Activated naive CD4-positive, alpha-beta T cell treated with anti-CD3 and anti-CD28 coated beads, Interleukin-2, amount 50 U/mL, for 16 hours (primary cell): ENCODE measurements at regions not wholly inside any gene's neighbourhood (a gene's known extent, or its start where the extent isn't known, plus 50 kb on each side); places are given as distances from the start of the nearest gene placed in this dataset.
"Not testable (repeated sequence)": the region's sequence is repeated elsewhere in the genome, so short reads cannot be mapped to it uniquely, and the experiment has no call there.

Experiments
- DNase-seq: peaks from one replicate; pipeline ENCODE4 v3.0.0-alpha.2; 2020

DNA sequence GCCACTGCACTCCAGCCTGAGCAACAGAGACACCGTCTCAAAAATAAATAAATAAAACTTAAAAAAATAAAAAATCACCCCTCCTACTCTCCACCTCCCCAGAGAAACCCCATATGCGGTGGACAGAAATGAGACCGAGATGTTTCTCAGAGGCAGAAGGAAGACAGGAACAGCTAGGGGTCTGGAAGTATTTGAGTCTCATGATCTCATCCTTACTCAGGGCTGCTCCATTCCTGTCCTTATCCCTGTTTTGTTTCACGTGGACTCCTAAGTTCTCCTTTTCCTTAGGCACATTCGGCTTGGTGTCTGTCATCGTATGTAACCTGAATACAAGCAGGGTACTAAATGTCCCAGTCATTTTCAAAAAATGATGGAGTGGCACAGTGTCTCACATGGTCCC is 76.1 kb downstream of the C9orf50 start:
- DNase-seq = no peak

DNA sequence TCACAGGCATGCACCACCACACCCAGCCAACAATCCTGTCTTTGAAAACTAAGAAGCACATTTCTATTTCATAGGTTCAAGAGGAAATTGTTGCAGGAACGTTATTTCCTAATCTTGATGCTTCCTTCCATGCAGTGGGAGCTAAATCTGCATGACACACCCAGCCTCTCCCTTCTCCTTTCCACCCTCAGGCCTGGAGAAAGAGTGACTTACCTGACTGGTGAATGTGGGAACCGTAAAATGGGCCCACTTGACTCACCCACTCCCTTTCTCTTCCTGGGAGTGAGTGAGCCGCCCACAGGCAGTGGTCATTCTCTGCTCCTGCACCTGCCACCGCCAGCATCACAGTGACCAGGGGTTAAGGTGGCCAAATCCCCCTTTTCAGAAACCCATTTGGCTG is 78.2 kb downstream of the C9orf50 start:
- no peak for DNase-seq

DNA sequence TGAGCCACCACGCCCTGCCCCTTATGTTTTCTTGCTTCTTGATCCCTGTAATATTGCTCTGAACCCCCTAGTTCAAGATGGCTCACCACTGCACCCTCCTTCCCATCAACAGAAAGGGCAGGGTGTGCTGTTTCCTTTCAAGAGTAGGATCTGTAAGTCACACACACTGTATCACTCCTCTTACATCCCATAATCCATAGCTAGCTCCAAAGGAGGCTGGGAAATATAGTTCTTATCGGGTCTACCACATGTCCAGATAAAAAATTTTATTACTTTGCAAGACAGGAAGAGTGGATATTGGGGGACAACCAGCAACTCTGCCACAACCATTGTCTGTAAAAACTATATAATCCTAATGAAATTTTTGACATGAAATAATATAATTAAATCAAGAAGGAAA is 79.6 kb downstream of the C9orf50 start:
- no peak for DNase-seq

DNA sequence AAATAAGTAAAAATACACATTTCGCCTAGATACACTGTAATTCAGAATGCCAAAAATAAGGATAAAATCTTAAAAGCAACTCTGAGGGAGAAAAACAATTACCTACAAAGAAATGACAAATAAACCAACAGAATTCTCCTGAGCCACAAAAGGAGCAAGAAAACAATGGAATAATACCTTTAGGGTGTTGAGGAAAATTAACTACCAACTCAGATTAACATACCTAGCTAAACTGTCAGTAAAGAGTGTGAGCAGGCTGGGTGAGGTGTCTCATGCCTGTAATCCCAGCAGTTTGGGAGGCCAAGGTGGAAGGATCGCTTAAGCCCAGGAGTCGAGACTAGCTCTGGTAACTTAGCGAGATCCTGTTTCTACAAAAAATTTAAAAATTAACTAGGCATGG is 81.5 kb downstream of the C9orf50 start:
- DNase-seq = no peak

DNA sequence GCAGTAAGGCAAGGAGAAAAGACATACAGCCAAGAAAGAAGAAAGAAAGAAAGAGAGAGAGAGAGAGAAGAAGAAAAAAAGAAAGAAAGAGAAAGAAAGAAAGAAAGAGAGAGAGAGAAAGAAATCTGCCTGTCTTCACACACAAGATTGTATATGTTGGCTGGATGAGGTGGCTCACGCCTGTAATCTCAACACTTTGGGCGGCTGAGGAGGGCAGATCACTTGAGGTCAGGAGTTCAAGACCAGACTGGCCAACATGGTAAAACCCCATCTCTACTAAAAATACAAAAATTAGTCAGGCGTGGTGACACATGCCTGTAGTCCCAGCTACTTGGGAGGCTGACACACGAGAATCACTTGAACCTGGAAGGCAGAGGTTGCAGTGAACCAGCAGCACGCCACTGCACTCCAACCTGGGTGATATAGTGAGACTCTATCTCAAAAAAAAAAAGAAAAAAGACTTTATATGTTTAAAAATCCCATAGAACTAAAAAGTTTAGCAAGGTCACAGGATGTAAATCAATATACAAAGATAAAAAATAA is 89.0 kb downstream of the C9orf50 start:
- DNase-seq = not testable (repeated sequence)

DNA sequence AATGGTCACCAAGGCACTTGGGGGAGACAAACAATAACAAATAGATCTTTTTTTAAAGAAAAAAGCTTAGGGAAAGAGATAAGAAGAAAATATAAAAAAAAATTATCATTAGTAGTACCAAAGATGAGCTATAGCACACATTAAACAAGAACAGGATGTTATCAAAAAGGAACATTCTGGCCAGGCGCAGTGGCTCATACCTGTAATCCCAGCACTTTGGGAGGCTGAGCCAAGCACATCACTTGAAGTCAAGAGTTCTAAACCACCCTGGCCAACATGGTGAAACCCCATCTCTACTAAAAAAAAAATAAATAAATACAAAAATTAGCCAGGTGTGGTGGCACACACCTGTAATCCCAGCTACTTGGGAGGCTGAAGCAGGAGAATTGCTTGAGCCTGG is 92.9 kb downstream of the C9orf50 start:
- DNase-seq = not testable (repeated sequence)

DNA sequence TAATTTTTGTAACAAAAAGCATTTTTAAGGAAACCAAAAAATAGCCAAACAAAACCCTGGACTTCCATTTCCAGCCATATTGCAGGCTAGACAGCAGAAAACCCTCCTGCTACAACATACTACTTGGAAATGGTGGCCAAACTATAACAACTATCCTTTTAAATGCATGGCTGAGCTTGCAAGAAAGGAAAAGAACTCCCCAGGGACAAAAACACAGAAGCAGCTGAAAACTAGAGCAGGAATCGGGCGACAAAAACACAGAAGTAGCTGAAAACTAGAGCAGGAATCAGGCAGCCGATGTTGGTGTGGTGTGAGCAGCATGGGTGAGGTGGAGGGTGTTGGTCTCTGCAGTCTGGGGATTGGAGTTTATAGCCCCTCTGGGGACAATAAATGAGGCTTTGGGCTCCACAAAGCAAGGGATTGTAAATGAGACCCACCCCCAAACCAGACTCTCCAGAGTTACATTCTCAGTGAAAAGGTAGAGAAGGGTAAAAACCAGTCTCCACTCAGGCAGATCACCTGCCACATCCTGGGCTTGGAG is 95.2 kb downstream of the C9orf50 start:
- no peak for DNase-seq

DNA sequence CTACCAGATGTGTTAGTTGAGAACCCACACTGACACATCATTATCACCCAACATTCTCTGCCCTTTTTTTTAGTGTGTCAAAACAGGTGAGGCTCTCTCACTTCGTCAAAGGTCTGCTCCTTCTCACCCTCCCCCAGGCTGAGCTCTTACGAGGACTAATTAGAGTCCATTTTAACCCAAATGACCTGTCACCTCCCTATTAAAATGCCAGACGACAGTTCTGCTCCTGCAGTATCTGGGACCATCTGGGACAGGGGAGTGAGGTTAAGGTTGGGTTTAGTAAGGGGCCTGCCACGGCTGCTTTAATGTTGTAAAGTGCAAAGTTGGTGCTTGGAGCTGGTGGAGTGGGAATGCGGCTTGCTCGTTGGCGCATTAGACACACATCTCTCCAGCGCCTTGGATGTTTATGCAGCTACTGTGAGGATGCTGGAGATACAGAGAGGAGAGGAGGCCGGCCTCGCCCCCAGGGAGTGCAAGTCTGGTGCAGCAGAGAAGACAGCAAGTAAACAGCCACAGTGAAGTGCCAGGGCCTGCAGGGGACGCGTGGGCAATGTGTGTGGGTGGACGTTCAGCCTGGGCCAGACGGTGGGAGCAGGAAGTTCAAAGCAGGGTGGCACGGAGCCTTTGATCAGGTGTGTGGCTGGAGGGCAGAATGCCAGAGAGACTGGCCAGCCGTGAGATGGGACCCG is 96.2 kb downstream of the C9orf50 start:
- no peak for DNase-seq

DNA sequence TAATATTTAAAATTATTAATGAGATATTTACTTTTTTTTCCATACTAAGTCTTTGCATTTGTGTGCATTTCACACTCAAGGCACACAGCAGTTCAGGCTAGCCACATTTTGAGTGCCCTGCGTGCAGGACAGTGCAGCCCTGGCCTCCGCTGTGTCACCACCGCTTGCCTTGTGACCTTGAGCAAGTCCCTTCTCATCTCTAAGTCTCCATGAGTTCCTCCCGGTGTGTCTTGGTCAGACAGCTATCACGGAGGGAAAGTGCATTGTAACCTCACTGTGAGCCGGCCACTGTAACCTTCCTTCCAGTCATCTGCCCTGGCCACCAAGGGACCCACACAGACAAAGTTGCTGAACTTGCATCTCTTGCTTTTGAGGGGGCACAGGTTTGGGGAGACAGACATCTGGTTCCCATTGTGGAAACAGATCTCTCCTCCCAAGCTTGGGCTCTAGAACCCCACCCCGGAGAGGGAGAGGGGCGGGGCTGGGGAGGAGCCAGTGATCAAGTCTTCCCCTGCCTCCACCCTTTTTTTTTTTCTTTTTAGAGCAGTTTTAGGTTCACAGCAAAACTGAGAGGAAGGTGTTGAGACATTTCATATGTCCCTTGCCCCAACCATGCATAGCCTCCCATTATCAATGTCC is 96.8 kb downstream of the C9orf50 start:
- DNase-seq = no peak

DNA sequence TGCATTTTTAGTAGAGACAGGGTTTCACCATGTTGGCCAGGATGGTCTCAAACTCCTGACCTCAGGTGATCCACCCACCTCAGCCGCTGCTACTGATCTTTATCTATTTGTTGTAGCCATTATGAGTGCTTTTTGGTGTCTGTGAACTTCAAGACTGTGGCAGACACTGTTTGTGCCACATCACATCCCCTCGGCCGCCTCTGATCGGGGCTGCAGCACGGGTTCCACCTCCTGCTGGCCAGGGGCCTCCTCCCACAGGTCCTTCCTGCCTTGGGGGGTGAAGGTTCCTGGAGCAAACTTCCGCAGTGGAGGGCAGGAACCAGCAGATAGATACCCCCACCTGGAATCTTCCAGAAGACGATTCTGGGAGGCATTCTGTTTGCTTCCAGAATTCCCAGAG is 98.5 kb downstream of the C9orf50 start:
- DNase-seq = no peak

DNA sequence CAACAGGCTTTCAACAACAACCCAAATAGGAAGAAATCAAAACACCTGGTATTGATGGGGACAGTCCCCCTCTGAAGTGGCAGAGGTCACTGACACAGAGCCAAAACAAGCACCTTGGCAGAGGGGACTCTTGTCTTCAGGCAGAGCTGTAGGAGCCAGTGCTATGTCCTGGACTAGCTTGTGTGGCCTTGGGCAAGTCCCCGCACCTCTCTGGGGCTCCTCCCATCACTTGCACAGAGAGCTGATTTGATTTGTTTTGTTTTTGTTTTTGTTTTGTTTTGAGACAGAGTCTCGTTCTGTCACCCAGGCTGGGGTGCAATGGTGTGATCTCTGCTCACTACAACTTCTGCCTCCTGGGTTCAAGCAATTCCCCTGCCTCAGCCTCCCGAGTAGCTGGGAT is 100.8 kb downstream of the C9orf50 start:
- DNase-seq = no peak

DNA sequence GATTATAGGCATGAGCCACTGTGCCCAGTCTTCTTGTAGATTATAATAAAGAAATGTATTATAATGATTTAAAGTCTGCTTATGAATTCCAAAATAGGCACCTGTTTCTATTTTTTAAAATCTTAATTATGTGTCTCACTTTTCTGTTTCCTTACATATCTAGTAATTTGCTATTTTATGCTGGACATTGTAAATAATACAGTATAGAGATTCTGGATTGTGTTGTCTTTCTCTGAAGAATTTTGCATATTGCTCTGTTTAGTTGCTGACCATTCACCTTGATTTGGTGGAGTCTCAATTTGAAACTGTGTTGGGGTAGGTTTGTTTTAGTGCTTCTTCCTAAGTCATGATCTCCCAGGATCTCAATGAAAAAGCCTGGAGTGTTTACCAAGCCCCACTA is 102.8 kb downstream of the C9orf50 start:
- DNase-seq = no peak

DNA sequence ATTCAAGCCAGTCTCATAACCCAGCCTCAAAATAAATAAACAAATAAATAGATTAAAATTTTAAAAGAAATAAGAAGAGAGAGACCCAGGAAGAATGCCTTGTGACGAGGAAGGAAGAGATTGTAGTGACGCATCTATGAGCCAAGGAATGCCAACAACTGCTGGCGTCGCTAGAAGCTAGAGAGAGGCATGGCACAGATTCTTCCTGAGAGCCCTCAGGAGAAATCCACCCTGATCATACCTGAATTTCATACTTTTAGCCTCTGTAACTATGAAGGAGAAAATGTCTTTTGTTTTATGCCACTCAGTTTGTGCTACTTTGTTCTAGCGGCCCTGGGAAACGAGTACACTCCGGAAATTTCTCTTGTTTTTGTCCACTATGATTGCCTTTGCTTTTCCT is 103.9 kb downstream of the C9orf50 start:
- no peak for DNase-seq

DNA sequence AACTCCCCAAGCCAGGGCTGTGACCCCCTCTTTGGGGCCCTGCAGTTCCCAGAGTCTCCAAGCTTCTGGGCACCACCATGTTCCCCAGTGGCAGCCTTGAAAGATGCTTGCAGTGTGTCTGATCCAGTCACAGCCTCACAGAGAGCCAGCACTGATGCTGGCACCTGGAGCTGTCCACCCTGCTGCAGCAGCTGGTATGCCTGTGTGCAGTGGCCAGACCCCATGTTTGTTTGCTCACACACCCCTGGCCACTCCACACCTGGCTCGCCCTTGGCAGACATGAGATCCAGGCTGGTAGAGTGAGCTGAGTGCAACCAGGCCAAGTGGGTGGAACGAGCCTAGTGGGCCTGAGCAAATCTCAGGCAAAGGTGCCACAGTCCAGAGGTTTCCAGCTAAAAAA is 106.0 kb downstream of the C9orf50 start:
- DNase-seq = no peak

DNA sequence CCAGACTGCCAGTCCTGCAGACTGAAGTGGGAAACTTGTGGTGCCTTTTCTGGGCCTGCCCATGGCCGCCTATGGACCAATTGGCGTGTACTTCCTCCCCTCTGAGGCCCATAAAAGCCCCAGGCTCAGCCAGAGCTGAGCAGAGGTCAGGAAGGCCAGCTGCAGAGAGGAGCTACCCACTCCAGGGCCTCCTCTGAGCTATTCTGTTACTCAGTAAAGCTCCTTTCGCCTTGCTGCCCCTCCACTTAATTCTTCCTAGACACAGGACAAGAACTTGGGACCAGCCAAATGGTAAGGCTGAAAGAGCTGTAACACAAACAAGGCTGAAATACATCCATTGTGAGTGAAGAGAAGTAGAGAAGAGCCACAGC is 106.4 kb downstream of the C9orf50 start:
- DNase-seq = no peak

DNA sequence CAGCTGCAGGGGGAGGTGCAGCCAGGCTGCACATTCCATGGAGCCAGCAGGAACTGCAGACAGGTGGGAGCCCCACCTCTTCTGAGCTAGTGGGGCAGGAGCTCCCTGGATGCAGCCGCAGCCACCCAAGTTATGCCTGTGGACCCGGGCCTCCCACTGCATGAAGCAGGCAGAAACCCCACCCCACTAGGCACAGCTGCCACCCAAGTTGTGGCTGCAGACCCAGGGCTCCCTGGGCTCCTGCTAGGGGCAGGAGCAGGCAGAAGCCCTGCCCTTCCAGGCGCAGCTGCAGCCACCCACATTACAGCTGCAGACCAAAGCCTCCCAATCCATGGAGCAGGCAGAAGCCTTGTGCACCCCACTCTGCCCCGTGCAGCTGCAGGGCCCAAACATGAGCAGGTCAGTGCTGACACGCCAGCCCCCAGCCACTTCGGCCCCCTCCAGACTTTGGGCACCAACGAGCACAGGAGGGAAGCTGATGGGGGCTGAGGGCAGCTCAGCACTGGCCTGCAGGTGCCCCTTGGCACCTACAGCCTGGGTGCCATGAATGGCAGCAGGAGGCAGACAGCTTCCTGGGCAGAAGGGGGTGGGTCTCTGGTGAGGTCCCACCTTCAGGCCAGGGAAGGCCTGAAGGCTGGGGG is 106.9 kb downstream of the C9orf50 start:
- DNase-seq = no peak

DNA sequence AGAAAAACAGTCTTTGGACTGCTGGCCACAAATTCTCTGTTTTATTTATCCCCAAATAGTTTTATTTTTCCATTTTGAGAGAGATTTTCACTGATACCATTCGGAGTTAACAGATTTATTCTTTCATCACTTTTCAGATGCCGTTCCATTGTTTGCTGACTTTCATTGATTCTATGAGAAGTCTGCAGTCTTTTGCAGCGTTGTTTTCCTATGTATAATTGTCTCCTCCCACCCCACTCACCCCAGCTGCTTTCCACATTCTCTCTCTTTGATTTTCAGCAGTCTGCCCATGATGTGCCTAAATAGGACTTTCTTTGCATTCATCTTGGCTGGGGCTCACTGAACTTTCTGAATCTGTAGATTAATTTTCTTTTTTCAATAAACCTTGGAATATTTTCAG is 107.6 kb downstream of the C9orf50 start:
- DNase-seq = no peak

DNA sequence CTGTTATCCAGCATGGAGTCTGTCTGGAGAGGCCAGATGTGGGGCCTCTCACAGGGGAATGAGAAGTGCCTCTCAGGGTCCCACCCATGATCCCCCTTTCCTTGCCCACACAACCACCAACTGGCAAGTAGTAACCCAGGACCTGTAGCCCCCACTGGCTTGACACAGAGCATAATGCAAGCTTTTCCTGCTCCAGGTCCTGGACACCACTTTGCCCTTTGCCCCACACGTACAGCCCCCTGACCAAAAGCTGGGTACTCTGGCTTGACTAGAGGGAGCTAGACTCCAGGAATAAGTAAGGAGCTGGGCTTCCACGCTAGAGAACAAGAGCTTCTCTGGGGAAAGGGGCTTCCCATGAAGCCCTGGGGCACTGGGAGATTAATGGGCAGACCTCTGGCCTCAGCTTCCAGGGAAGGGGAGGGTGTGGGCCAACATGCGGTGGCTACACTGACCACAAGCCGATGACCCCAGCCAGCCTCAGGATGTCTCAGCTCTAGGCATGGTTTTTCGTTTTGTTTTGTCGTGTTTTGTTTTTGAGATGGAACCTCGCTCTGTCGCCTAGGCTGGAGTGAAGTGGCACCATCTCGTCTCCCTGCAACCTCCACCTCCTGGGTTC is 109.5 kb downstream of the C9orf50 start:
- no peak for DNase-seq

DNA sequence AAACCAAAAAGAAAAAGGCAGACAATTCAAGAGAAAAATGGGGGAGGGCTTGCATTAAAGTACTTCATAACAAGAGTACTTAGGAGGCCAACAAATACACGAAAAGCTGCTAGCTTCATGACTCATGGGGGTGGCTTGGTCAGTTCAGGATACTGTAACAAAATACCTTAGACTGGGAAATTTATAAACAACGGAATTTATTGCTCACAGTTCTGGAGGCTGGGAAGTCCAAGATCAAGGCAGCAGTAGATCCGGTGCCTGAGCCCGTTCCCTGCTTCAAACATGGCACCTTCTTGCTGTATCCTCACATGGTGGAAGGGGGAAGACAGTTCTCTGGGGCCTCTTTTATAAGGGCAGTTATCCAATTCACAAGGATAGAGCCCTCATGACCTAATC is 111.4 kb downstream of the C9orf50 start:
- DNase-seq = no peak

DNA sequence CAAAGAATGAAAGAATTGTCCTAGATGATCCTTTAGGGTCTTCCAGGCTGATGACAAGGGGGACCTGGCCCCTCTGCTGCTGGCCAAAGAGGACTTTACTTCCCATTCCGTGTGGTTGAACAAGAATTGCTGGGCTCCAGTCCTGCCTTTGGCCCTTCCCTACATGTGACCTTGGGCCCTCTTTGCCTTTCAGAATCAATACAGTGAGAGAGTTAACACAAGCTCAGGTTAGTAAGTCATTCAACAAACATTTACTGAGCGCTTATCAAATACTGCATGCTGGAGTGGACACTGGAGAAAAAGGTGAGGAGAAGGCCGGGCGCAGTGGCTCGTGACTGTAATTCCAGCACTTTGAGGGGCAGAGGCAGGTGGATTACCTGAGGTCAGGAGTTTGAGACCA is 113.1 kb downstream of the C9orf50 start:
- DNase-seq = no peak

DNA sequence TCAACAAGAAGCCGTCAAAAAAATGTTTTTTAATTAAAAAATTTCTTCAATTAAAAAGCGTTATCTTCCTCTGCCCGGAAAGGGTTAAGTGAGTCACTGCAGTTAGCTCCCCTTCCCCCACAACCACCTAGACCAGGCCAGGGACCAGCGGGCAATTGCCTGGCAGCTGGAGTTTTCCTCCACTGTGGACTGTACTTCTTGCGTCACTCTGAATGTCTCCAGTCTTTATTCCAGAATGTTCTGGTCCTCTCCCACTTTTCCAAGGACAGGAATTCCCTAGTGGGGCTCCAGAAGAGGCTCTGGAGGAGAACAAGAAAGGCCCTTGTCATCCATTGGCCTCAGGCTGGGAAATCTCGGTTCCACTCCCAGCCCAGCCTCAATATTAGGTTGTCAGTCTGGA is 114.0 kb downstream of the C9orf50 start:
- no peak for DNase-seq

DNA sequence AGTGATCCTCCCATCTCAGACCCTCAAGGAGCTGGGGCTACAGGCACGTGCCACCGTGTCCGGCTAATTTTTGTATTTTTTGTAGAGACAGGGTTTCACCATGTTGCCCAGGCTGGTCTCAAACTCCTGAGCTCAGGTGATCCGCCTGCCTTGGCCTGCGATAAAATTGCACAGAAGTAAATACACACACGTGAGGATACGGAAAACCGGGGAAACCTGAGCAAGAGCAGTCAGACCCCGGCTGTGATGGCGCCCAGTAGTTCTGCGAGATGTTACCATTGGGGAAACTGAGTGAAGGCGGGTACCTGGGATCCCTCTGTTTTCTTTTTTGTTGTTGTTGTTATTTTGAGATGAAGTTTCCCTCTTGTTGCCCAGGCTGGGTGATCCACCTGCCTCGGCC is 114.9 kb downstream of the C9orf50 start:
- no peak for DNase-seq

DNA sequence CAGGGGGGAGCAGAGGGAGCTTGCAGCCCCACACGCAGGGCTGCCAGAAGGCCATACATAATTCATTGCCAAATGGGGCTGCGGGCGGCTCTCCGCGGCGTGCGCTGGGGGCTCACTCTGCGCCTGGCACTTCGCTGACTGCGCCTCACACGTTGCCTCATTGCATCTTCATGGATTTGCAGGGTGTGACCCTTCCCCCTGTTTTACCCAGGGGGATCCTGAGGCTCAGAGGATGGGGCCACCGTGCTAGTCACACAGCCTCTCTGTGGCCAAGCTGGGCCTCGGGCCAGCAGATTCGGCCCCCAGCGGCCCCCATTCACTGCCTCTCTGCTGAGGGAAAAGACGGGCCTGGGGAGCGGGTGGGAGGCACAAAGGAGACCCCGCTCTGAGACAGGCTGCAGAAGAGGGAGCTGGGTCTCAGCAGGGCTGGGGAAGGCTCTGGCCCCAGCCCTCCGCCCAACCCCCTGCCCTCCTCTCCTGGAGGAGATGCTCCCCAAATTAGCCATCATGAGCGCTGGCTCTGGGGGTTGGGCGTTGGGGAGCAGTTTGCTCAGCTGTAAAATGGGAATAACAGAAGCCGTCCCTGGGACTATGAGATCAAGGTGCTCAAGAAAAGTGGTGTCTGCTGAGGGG is 115.5 kb downstream of the C9orf50 start:
- no peak for DNase-seq
